Endothelial cell of umbilical vein (primary cell): ENCODE measurements at regions not wholly inside any gene's neighbourhood (a gene's known extent, or its start where the extent isn't known, plus 50 kb on each side); places are given as distances from the start of the nearest gene placed in this dataset.

Experiments used
- BruUV-seq: library from RNA; stranded (reverse); fragments of 400-500 nt; replicated peaks from 2 replicates; lab custom pipeline; 2021; lab: Mats Ljungman, UMichigan
- CTCF ChIA-PET: fragments of 300-600, 350-600 bp; sonication (Branson Sonifier 250); formaldehyde crosslinking; loops from one replicate; lab custom pipeline; 2021; ENCODE audit warnings: antibody characterized with exemption, inconsistent platforms; lab: Charles Lee
- POLR2A ChIA-PET: fragments of 300-600, 350-600 bp; sonication (Branson Sonifier 250); formaldehyde crosslinking; loops from one replicate; lab custom pipeline; 2021; ENCODE audit warnings: antibody characterized with exemption, inconsistent platforms; lab: Charles Lee
- DNase-seq: peaks from one replicate; pipeline ENCODE4 v3.0.0-alpha.2; 2011; ENCODE audit warnings: low read depth, low spot score
- FAIRE-seq: peaks from 2 replicates; lab custom pipeline; 2011; peaks lifted over from hg19 to GRCh38; lab: Jason Lieb, UNC
- H2AFZ ChIP-seq: 2 replicates; pipeline ENCODE4 v1.6.0; 2012; ENCODE audit warnings: low read depth, low read length, control low read depth, inconsistent platforms
- H3K27ac ChIP-seq: 2 replicates; pipeline ENCODE4 v1.5.1; 2011; ENCODE audit warnings: low read depth, mild to moderate bottlenecking, control low read depth, low read length, moderate library complexity; ENCODE audit not compliant: insufficient read depth
- H3K27me3 ChIP-seq, 2 experiments: 2 replicates each; pipeline versions ENCODE4 v1.6.0 to v1.6.1; 2011; ENCODE audit warnings: low read length in 2 of 2, mixed read lengths in 1 of 2; ENCODE audit not compliant: control insufficient read depth in 2 of 2, insufficient read depth in 2 of 2
- H3K36me3 ChIP-seq, 2 experiments: 2 replicates in 1 of 2; 3 replicates in 1 of 2; pipeline ENCODE4 v1.5.1; 2011; ENCODE audit warnings: low read length in 2 of 2, mild to moderate bottlenecking in 1 of 2, moderate library complexity in 1 of 2; ENCODE audit not compliant: control insufficient read depth in 2 of 2, insufficient read depth in 2 of 2; ENCODE audit errors: extremely low read depth in 1 of 2
- H3K4me1 ChIP-seq: 3 replicates; pipeline ENCODE4 v1.5.1; 2011; ENCODE audit warnings: mild to moderate bottlenecking, low read length; ENCODE audit not compliant: control insufficient read depth, insufficient read depth; ENCODE audit errors: extremely low read depth
- H3K4me2 ChIP-seq: 2 replicates; pipeline ENCODE4 v1.6.1; 2011; ENCODE audit warnings: low read length, control low read depth, mixed read lengths; ENCODE audit not compliant: insufficient read depth
- H3K4me3 ChIP-seq, 3 experiments: fragments of 200-600 bp in 1 of 3; sonication (generic), shearing (Covaris generic) in 1 of 3; replicated peaks in 1 of 3; 2 replicates each; pipeline ENCODE4 v1.5.1; 2011 to 2016; ENCODE audit warnings: control low read depth in 3 of 3, low read length in 3 of 3, mild to moderate bottlenecking in 2 of 3, inconsistent platforms in 1 of 3, low read depth in 1 of 3, moderate library complexity in 1 of 3; ENCODE audit not compliant: insufficient read depth in 1 of 3
- H3K79me2 ChIP-seq: 2 replicates; pipeline ENCODE4 v1.6.0; 2012; ENCODE audit warnings: low read length, inconsistent platforms; ENCODE audit not compliant: control insufficient read depth, insufficient read depth
- H3K9ac ChIP-seq: replicated peaks from 2 replicates; pipeline ENCODE3; 2011; ENCODE audit warnings: low read length, control low read depth; ENCODE audit not compliant: insufficient read depth; ENCODE audit errors: extremely low read depth
- H3K9me1 ChIP-seq: replicated peaks from 3 replicates; pipeline ENCODE4 v1.6.0; 2011; ENCODE audit warnings: mild to moderate bottlenecking, low read length; ENCODE audit not compliant: control insufficient read depth, insufficient read depth; ENCODE audit errors: extremely low read depth
- H3K9me3 ChIP-seq: replicated peaks from 2 replicates; pipeline ENCODE4 v1.5.1; 2012; ENCODE audit warnings: low read length, inconsistent platforms; ENCODE audit not compliant: control insufficient read depth, insufficient read depth
- H4K20me1 ChIP-seq: replicated peaks from 2 replicates; pipeline ENCODE3; 2011; ENCODE audit warnings: mild to moderate bottlenecking, low read length; ENCODE audit not compliant: control insufficient read depth, insufficient read depth; ENCODE audit errors: extremely low read depth
- CTCF ChIP-seq, 2 donors: IDR thresholded peaks; 1 replicate in 1 of 2; 2 replicates in 1 of 2; pipeline ENCODE4 v1.5.1; 2011; ENCODE audit warnings: low read length in 2 of 2, mild to moderate bottlenecking in 2 of 2, moderate library complexity in 2 of 2, control low read depth in 1 of 2, inconsistent platforms in 1 of 2, low read depth in 1 of 2; ENCODE audit not compliant: insufficient read depth in 1 of 2; ENCODE audit errors: extremely low read depth in 1 of 2
- EZH2 ChIP-seq: IDR thresholded peaks from 2 replicates; pipeline ENCODE4 v1.6.1; 2012; ENCODE audit warnings: borderline replicate concordance, low read depth, mild to moderate bottlenecking, moderate library complexity, low read length, inconsistent platforms; ENCODE audit not compliant: severe bottlenecking
- FOS ChIP-seq: IDR thresholded peaks from 2 replicates; pipeline ENCODE4 v1.6.1; 2011; ENCODE audit warnings: mild to moderate bottlenecking, low read length, moderate library complexity, borderline replicate concordance; ENCODE audit not compliant: insufficient read depth
- GATA2 ChIP-seq: IDR thresholded peaks from 2 replicates; pipeline ENCODE4 v1.7.0; 2011; ENCODE audit warnings: low read depth, mild to moderate bottlenecking, moderate library complexity, mixed read lengths, low read length; ENCODE audit not compliant: insufficient read length, insufficient read depth
- JUN ChIP-seq: IDR thresholded peaks from 2 replicates; pipeline ENCODE4 v1.6.1; 2011; ENCODE audit warnings: borderline replicate concordance, low read depth; ENCODE audit not compliant: insufficient read length, insufficient read depth
- MYC ChIP-seq: IDR thresholded peaks from one replicate; pipeline ENCODE4 v1.6.1; 2011; ENCODE audit warnings: mild to moderate bottlenecking, low read depth, low read length
- POLR2A ChIP-seq: IDR thresholded peaks from 2 replicates; pipeline ENCODE4 v1.6.1; 2012; ENCODE audit warnings: low read depth, mild to moderate bottlenecking, control low read depth, low read length
- POLR2AphosphoS5 ChIP-seq: IDR thresholded peaks from 2 replicates; pipeline ENCODE4 v1.6.1; 2012; ENCODE audit warnings: low read depth, mild to moderate bottlenecking, control low read depth, low read length, moderate library complexity; ENCODE audit not compliant: insufficient read depth
- dilution Hi-C: fragments of 300-500 bp; cut with MboI; formaldehyde crosslinking; loops from one replicate; pipeline ENCODE4 v1.15.0; 2019; ENCODE audit warnings: low sequenced_read_pairs; ENCODE audit not compliant: extremely low pct_ligation_motif_present
- intact Hi-C: fragments of 100-400 bp; cut with micrococcal nuclease; formaldehyde crosslinking; loops from one replicate; pipeline ENCODE4 v1.10.0; 2022
- TF ChIP-seq, protein P1 (sequence below): IDR thresholded peaks from 2 replicates; pipeline ENCODE4 v1.6.1; 2011; ENCODE audit not compliant: insufficient read depth, insufficient read length

DNA sequence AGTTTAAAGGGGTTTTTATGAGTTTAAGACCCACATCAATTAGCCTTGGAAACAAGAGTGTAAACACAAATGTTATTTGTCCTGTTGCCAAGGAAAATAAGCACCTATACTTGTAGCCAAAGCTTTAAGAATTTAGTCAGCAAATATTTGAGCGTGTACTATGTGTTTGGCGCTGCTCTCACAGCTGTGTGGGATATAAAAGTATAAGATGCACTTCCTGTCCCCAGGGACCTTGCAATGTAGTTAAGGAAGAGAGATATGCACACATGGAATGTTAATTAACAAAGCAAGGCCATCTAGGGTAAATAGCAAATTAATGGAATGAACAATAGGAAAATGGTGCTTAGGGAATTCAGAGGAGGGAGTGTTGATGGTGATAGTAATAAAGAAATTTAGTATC lies 134.9 kb upstream of the SRRM4 start:
- Histone ChIP-seq H3K4me3 (no peak overlapping the region), H3K9me1 (no peaks in the 10 kb centered on the region), H3K27ac (no peak overlapping the region), H3K4me1 (no peaks in the 10 kb centered on the region), H2AFZ (no peak overlapping the region), H3K9me3 (peaks cover 8% of the 10 kb centered on the region), H4K20me1 (peaks cover 2% of the 10 kb centered on the region), H3K27me3 (no peaks in the 10 kb centered on the region), H3K4me2 (no peak overlapping the region), H3K79me2 (no peaks in the 10 kb centered on the region), H3K36me3 (no peaks in the 10 kb centered on the region), H3K9ac (no peak overlapping the region)
- CTCF ChIA-PET, result no interaction called here
- intact Hi-C loops (no loop called here), dilution Hi-C loops (no loop called here)
- TF ChIP-seq EZH2, result no peak
- no peak for TF ChIP-seq POLR2AphosphoS5
- TF ChIP-seq JUN, result no peak
- TF ChIP-seq, protein P1, sequence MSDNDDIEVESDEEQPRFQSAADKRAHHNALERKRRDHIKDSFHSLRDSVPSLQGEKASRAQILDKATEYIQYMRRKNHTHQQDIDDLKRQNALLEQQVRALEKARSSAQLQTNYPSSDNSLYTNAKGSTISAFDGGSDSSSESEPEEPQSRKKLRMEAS, result no peak
- no peak for TF ChIP-seq GATA2
- no peak for TF ChIP-seq FOS
- TF ChIP-seq POLR2A, result no peak
- no peak for TF ChIP-seq MYC
- TF ChIP-seq CTCF (IDR thresholded peaks at IDR 0.05; ENCODE audit: extremely low read depth in 1 of 2, insufficient read depth in 1 of 2, low read depth in 1 of 2, low read length in 2 of 2), result no peak
- DNase-seq, result no peak
- POLR2A ChIA-PET, result no interaction called here
- FAIRE-seq, result no peak
- no TSS peak for BruUV-seq
